ENCODE measurements at regions not wholly inside any gene's neighbourhood (a gene's known extent, or its start where the extent isn't known, plus 50 kb on each side); places are given as distances from the start of the nearest gene placed in this dataset.

GRCh38 chr5:90047113-90047512, 362.4 kb downstream of the CETN3 start:
- TF ChIP-seq CTCF (IDR thresholded peaks at IDR 0.05) (no peak), ZFX (IDR thresholded peaks at IDR 0.05; ENCODE audit: borderline replicate concordance) (no peak)
